ENCODE measurements at regions not wholly inside any gene's neighbourhood (a gene's known extent, or its start where the extent isn't known, plus 50 kb on each side); places are given as distances from the start of the nearest gene placed in this dataset.
"Not testable (repeated sequence)": the region's sequence is repeated elsewhere in the genome, so short reads cannot be mapped to it uniquely, and the experiment has no call there.

- TF ChIP-seq CTCF (IDR thresholded peaks at IDR 0.05) (no peak), EZH2phosphoT487 (IDR thresholded peaks at IDR 0.05) (no peak), EZH2 (IDR thresholded peaks at IDR 0.05) (no peak)
- Mint-ChIP-seq H3K9me3 (peaks cover 7% of the 10 kb centered on the region), H3K27me3 (ENCODE audit: insufficient read depth, low read depth) (peaks cover 2% of the 10 kb centered on the region), H3K4me1 (peaks cover 16% of the 10 kb centered on the region), H3K4me3 (no peak overlapping the region), H3K27ac (no peak overlapping the region), H3K36me3 (peaks cover 2% of the 10 kb centered on the region)
- Histone ChIP-seq H3K4me1 (peaks cover 6% of the 10 kb centered on the region), H3F3A (ENCODE audit: low read depth) (peaks cover 31% of the 10 kb centered on the region), H3K27ac (no peak overlapping the region), H3K36me3 (no peaks in the 10 kb centered on the region), H3K9me3 (ENCODE audit: low read depth) (no peaks in the 10 kb centered on the region), H3K79me2 (ENCODE audit: low read depth) (no peaks in the 10 kb centered on the region), H3K27me3 (no peaks in the 10 kb centered on the region), H4K20me1 (ENCODE audit: low read depth) (no peaks in the 10 kb centered on the region), H2AFZ (replicated peaks) (no peak overlapping the region), H3K4me3 (no peak overlapping the region), H3K4me2 (no peak overlapping the region), H3K9ac (no peak overlapping the region)
- DNase-seq (ENCODE audit: low spot score) = no peak
These were observed 134.1 kb upstream of the RXFP2 start for GRCh38 chr13:31605076-31605860.

GRCh38 chr13:31607531-31607930 is 131.8 kb upstream of the RXFP2 start:
- H3K27me3 ChIP-seq; H4K20me1 ChIP-seq (ENCODE audit: low read depth); H3K4me3 Mint-ChIP-seq; H3K27ac ChIP-seq; H3K4me2 ChIP-seq; H3K9me3 ChIP-seq (ENCODE audit: low read depth); H3K9ac ChIP-seq; H3K36me3 Mint-ChIP-seq; H2AFZ ChIP-seq (replicated peaks); H3K27me3 Mint-ChIP-seq (ENCODE audit: insufficient read depth, low read depth); H3K36me3 ChIP-seq; H3K27ac Mint-ChIP-seq; H3K9me3 Mint-ChIP-seq; H3K4me1 ChIP-seq; H3K4me3 ChIP-seq; H3K79me2 ChIP-seq (ENCODE audit: low read depth): not testable (repeated sequence)
- peaks cover 16% of the 10 kb centered on the region for H3K4me1 Mint-ChIP-seq
- DNase-seq (ENCODE audit: low spot score) = peak; percentile 13
- H3F3A ChIP-seq (ENCODE audit: low read depth) = peaks cover 27% of the 10 kb centered on the region

- H3K4me1 Mint-ChIP-seq = peaks cover 16% of the 10 kb centered on the region
- not testable (repeated sequence) for H3K36me3 Mint-ChIP-seq; H2AFZ ChIP-seq (replicated peaks); H3K27me3 Mint-ChIP-seq (ENCODE audit: insufficient read depth, low read depth); H3K79me2 ChIP-seq (ENCODE audit: low read depth); H3K36me3 ChIP-seq; H3K4me3 ChIP-seq; H3K27me3 ChIP-seq; H3K27ac Mint-ChIP-seq; DNase-seq (ENCODE audit: low spot score); H3K9me3 Mint-ChIP-seq; H3K4me3 Mint-ChIP-seq; H3K9ac ChIP-seq; H3K4me2 ChIP-seq; H4K20me1 ChIP-seq (ENCODE audit: low read depth); H3K4me1 ChIP-seq; H3K9me3 ChIP-seq (ENCODE audit: low read depth); H3K27ac ChIP-seq
- H3F3A ChIP-seq (ENCODE audit: low read depth) = peaks cover 24% of the 10 kb centered on the region
These were observed 130.5 kb upstream of the RXFP2 start for GRCh38 chr13:31608780-31609179.

GRCh38 chr13:31610270-31610998 is 128.9 kb upstream of the RXFP2 start:
- Mint-ChIP-seq H3K4me1 (peaks cover 12% of the 10 kb centered on the region), H3K4me3 (no peak overlapping the region), H3K36me3 (peaks cover 2% of the 10 kb centered on the region), H3K27me3 (ENCODE audit: insufficient read depth, low read depth) (peaks cover 2% of the 10 kb centered on the region), H3K27ac (no peak overlapping the region), H3K9me3 (peaks cover 7% of the 10 kb centered on the region)
- DNase-seq (ENCODE audit: low spot score) = no peak
- Histone ChIP-seq H3K27ac (no peak overlapping the region), H3K79me2 (ENCODE audit: low read depth) (no peaks in the 10 kb centered on the region), H3K9ac (no peak overlapping the region), H4K20me1 (ENCODE audit: low read depth) (no peaks in the 10 kb centered on the region), H3K36me3 (no peaks in the 10 kb centered on the region), H3F3A (ENCODE audit: low read depth) (peaks cover 17% of the 10 kb centered on the region), H2AFZ (replicated peaks) (no peak overlapping the region), H3K4me3 (no peak overlapping the region), H3K9me3 (ENCODE audit: low read depth) (no peaks in the 10 kb centered on the region), H3K27me3 (no peaks in the 10 kb centered on the region), H3K4me1 (peaks cover 6% of the 10 kb centered on the region), H3K4me2 (no peak overlapping the region)
- TF ChIP-seq EZH2 (IDR thresholded peaks at IDR 0.05) = no peak
- no peak for TF ChIP-seq EZH2phosphoT487 (IDR thresholded peaks at IDR 0.05)
- TF ChIP-seq CTCF (IDR thresholded peaks at IDR 0.05) = no peak

Measured in neural progenitor cell (in vitro differentiated cells).